NCI-H187 treated with DMSO at 0.1 percent for 48 hours (cell line): ENCODE measurements at regions not wholly inside any gene's neighbourhood (a gene's known extent, or its start where the extent isn't known, plus 50 kb on each side); places are given as distances from the start of the nearest gene placed in this dataset.

Experiments
- DNase-seq: peaks from one replicate; lab custom pipeline; 2025; lab: John Stamatoyannopoulos, UW

DNA sequence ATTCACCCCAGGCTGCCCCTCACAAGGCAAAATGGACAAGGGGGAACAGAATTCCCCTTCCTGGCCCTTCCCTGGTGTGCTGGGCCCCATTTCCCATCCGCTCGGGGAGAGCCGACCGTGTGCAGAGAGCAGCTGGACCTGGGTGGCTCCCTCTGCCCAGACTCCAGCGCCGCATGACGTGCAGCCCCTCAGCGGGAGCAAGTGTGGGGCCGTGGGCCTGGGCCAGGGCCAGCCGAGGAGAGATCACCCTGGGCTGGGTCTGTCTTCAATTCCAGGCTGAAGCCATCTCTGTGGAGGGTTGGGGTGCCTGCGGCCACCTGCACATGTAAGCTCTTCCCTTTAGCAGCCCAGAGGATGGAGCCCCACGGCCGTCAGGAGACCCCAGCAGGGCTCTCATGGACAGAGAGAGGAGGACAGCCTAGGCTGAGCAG is 241.8 kb downstream of the TTLL2 start:
- DNase-seq, result no peak

DNA sequence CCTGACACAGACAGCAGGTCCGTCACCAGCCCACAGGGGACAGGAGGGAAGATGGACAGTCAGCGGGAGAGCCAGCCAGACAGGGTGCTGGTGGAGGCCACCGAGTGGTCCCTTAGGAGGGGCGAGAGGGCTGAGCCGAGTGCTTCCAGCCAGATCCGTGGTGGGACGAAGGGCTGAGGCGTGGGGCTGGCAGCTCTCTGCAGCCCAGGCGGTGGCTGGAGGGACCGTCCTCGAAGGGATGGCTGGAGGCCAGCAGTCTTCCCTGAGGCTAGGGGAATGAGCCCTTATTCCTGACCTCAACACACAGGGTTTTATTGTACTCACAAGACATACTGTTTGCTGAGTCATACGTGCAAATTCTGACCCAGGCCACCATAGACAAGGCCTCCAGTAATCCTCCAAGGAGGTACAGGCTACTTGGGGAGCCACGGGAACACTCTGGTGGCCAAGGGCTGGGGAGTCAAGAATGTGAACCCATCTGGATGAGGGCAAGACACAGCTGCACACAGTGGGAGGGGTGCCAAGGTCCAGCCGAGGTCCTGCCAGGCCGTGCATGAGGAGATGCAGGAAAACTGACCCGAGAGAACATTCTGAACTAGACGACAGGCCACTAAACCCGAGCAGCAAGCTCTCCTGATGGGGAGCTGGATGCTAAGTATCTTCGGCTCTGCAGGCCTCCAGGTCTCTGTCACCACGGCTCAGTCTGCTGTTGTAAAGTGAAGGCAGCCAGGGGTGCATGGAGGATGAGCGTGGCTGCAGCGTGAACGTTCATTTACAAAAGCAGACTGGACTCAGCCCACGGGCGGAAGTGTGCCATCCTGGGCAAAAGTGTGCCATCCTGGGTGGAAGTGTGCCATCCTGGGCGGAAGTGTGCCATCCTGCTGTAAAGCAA is 242.5 kb downstream of the TTLL2 start:
- no peak for DNase-seq

DNA sequence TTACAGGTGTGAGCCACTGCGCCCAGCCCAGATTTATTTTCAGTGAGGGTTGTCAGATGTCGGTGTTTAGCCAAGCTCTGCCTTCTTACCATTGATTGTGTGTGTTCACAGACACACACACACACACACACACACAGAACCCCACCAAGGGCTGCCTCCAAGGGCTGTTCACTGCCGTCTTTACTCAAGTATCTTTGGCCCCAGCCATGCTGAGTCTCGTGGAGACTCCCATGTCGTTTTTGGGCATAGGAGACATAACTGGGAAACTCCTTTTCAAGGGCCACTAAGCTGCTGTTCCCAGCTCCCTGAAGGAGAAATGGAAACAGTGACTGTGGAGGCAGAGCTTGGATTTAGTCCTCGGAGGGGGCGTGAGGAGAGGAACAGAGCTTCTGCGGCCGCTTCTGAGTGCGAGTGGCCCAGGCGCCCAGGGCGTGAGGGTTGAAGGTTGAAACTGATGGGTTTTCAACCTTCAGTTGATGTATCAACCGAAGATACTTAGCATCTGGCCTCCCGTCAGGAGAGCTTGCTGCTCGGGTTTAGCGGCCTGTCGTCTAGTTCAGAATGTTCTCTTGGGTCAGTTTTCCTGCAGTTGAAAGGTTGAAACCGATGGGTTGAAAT is 243.6 kb downstream of the TTLL2 start:
- no peak for DNase-seq

DNA sequence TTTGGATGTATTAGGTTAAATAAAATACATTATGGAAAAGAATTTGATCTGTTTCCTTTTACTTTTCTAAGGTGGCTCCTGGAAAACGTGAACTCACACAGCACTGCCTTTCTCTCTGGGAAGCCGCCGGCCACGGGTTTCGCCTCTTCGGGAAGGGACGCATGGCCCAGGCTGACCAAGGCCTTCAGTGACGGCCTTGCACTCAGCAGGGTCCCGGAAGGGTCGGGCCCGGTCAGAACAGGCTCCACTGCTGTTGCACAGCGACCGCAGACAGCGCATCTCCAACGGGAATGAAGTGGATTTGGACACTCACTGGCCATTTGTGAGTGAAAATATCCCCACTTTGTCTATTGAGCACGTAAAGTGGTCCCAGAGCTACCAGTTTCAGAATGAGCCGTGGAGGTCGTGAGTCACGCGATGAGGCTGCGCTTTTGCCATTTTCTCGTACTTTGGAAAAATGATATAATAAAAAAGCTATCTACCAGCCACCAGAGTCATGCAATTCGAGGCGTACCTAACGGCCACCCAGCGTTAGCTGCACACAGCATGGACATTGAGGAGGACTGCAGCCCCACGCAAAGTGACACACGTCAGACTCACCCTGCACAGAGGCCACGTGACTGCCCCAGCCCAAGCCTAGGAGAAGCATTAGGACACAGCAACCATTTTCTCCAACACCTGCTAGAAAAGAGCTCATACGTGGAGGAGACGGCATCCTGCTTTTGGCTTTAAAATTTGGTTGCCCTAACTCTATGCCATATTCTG is 244.3 kb downstream of the TTLL2 start:
- DNase-seq, result no peak

DNA sequence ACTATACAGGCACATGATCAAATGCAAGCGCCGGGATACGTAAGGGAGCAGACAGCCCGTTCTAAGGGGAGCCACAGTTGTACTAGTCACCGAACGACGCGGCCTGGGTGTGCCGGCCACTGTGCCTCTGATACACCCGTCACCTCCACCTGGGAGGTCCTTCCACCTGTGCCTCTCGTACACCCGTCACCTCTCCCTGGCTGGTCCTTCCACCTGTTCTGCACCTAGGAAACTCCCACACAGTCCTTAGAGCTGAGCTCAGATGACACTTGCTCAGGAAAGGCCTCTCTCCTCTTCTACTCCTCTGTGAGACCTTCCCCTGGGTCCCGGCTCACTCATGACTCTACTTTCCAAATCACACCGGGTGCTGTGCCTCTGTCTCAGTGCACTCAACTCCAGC is 245.0 kb downstream of the TTLL2 start:
- DNase-seq, result no peak

DNA sequence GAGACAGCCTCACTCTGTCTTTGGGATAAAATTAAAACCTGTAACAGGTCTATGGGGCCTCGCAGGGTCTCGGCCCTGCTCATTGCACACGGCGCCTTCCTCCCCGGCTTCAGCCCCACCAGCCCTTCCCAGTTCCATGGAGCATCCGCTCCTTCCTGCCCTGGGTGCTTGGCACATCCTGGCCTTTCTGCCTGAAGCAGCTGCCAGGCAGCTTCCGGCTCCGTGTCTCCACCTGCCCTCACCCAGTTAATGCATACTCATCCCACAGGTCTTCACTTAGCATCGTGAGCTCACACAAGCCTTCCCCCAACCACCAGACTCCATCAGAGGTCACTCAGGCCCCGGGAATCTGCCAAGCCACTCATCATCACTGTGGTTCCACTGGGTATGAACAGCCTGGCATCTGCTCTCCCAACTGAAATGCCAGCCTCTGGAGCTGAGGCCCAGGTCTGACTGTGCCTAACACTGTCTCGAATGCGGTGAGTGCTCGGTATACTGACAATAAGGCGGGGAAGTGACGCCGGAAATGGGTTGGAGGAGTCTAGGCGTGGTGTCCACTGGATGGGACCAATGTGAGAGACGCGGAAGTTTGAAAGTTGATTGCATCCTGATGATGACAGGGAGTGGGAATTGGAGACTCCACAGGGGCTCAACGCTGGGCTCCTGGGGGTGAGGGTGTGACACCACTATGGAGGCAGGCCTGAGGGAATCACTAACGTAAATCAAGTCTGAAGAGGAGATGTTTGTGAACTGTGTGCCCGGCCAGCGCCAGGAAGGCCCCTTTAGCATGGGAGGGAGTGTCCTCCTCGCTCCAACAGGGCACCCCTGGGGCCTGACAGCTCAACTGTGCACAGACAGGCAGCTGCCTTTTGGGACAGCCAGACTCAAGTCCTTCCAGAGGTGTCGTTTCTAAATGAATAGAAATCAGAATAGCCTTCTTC is 245.8 kb downstream of the TTLL2 start:
- no peak for DNase-seq

DNA sequence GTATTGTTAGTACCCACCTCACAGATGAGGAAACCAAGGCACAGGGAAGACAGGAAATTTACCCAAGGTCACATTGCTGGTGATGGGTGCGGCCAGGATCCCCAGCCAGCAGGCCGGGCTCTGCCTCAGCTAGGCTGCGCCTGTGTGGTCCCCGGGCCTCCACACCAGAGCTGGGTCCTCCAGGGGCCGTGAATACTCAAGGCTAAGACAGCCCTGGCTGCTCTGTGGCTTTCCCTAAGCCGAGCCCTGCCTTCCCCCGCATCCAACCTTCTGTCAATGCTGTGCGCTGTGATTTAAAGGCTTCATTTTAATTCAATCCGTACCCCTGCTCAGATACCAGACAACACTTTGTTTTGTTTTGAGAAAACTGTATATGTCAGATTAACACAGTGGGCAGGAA is 246.7 kb downstream of the TTLL2 start:
- no peak for DNase-seq

DNA sequence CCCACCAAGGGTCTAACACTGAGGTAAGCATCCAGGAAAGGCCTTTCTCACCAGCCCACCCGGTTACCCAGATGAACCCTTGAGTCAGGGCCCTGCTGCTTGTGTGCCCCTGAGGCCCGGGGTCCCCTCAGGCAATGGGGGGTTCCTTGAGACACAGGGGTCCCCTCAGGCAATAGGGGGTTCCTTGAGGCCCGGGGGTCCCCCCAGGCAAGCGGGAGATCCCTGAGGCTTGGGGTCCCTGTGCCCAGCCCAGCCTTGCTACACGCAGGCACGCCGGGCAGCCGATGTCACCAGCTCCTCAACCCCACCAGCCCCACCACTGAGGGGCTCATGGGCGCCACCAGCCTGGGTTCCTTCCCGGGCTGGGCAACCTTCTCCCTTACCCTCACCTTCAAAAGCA is 247.2 kb downstream of the TTLL2 start:
- no peak for DNase-seq

DNA sequence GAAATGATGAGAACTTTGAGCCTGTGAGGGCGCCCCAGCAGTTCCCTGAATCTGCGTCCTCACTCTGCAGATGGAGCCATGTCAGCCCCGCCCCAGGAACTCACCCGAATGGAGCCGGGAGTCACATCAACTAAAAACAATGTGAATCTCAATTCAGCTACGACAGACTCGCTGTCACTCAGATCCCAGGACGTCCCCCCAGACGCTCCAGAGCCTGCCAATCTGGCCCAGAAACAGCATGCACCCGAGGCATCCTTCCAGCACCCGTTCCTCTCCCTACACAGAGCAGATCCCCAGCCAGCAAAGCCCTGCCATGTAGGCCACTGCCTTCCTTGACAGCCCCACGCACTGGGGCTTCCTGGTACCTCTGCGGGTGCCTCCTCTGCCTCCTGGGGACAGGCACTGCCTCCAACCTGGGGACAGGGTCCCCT is 248.0 kb downstream of the TTLL2 start:
- no peak for DNase-seq

DNA sequence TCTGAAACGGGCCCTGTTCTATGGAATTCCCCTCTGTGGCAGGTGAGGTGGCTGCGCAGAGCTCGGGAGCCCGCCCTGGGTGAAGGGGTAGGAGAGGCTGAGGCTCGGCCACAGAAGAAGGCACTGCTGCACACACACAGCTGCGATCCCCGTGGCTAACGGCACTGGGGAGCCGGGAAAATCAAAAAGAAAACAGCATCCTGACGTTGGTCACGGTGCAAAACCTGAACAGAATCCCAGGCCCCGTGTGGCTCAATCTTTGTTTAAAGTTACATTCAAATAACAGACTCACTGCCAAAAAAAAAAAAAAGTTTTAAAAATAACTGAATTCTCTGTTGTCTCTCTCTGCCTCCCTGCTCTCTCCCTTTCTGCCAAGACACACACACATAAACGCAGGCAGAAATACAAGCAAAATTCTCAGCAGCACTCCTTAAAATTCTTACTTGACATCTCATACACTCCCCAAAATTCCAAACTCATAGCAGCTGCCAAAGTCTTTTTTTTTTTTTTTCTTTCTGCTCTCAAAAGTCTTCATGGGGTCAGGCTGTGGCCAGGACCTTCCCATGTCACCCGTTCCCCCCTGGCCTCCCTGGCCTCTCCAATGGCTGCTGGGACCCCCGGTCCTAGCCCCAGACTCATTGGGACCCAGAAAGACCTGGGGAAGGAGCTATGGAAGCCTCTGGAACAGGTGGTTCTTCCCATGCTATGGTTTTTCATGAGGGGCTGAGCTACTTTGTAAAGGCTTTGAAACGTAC is 248.8 kb downstream of the TTLL2 start:
- DNase-seq, result no peak

DNA sequence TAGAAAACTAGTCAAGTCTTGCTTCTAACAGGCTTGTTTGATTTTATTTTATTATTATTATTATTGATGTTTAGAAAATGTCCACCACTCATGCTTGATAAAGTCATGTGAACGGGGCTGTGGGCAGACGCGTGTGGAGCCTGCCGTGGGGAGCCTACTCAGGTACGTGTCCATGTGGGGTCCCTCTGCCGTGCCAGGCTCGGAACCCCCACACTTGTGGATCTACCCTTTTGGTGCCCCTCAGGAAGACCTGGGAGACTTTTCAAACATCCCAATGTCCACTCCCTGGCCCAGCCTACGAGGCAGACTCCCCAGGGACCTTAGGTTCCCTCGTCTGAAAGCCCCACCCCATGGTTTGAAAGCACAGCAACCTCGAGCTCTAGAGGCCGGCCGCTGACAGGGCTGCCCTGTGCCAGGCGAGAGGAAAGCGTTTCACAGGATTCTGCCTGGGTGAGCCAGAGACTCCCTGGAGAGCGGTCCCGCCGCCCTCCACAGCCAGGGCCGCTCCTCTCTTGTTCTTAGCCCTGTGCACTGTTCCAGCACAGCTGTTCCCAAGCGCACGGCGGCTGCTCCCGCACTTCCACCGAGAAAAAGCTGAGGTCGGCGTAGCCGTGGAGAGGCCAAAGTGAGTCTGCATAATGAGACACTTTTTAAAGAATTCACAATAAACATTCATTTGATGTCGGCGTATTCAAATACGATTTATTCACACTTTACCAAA is 249.7 kb downstream of the TTLL2 start:
- DNase-seq, result no peak

DNA sequence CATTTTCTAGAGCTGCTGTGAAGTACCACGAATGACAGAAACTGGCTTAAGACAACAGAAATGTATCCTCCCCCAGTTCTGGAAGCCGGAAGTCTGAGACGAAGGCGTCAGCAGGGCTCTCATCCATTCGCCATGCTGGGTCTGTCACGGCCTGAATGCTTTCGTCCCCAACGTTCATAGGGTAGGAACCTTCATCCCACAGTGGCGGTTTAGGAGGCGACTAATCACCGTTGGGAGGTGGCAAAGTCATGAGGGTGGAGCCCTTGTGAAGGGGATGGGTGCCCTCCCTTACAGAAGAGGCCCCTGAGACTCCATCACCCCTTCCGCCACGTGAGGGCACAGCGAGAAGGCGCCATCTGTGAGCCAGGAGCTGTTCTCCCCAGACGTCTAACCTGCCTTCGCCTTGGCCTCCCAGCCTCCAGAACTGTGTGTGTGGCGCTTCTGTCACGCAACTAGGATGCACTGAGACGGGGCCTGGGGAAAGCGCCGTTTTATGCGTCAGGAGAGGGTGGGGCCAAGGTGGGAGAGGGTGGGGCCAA is 250.3 kb downstream of the TTLL2 start:
- no peak for DNase-seq

DNA sequence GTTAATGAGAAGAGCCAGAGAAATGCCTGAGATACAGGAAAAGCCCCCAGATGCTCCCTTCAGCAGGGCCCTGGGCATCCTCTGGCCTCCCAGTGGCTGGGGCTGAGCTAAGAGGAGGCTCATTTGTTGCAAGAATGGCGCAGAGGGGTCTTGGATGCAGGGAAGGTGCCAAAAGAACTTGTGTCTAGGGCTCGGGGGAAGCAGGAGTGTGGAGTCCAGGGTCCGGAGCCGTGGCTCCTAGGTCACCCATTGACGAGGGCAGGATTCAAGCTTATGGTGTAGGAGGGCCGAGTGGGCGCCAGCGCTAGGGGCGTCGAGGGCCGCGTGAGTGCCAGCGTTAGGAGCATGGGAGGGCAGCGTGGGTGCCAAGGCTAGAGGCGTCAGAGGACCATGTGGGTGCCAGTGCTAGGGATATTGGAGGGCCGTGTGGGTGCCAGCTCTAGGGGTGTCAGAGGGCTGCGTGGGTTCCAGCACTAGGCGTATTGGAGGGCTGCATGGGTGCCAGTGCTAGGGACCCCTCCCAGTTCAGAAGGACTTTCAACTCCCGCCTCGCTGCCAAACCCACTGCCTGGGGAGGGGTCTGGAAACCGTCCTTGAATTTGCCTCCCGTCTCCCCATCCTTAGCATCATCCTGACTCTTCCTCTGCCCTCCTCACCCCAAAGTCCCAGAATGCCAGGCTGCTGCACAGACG is 250.5 kb upstream of the AFDN start:
- no peak for DNase-seq

DNA sequence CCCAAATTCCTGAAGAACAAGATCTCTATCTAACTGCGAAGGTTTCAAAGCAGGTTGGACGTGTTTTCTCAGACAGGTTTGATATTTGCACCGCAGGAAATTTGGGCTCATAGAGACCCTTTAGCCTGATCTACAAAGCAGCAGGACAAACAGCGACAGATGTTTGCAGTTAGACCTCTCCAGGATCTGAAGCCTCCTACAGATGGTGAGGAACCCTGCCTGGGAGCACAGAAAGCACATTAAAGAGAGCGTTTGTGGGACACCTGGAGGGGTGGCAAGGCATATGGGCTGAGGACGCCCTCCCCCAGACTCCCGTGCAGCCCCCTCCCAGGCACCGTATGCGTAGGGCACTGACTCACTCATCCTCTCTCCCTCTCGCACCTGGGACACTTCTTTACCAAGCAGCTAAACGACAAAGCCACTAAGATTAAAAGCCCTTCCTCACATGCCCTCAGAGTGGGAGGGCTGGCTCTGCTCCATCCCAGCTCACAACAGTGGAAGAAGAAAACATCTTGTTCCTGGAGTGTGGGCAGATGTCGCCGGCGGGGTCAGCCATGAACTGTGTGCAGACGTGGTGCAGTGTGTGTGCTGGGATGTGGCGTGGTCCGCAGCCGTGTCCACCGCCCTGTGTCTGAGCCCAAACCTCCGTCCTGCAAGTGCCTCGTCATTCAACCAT is 249.7 kb upstream of the AFDN start:
- no peak for DNase-seq

DNA sequence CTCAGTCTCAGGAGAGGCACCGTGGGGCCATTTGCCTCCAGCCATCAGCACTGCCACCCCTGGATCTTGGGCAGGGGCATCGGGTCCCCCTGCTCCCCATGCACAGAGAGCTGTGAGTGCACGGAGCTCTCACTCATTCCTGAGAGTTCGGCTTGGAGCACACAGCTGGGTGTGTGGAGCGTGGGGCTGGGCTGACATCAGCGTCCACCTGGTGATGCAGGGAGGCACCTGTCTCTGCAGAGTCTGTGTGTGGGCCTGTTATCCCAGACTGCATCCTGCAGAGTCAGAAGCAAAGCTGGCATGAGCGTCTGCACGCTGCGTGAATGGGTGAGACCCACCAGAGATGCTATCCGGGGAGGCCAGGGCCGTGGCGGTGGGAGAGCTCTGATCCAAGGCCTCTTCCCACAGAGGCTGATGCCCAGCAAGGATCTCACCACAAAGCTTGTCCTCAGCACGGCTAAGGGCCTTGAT is 248.8 kb upstream of the AFDN start:
- no peak for DNase-seq

DNA sequence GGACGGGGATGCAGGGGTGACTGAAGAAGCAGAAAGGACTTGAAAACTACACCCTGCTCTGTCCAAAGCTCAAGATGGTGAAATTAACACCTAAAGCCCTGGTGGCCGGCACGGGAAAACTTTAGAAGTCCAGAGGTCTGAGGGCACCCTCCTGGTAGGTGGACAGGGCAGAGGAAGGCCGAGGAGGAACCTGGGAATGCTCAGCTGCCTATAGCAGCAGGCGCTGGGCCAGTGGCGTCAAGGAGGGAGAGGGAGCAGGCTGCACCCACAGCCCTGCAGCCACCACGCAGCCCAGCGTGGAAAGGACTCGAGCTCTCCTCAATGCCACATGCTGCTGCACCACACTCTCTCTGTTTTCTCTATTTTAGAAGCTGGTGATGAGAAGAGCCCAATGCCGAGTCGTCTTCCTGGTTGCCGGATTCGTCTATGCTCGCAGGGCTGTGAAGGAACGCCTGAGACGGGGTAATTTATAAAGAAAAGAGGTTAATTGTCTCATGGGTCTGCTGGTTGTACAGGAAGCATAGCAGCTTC is 248.3 kb upstream of the AFDN start:
- no peak for DNase-seq

DNA sequence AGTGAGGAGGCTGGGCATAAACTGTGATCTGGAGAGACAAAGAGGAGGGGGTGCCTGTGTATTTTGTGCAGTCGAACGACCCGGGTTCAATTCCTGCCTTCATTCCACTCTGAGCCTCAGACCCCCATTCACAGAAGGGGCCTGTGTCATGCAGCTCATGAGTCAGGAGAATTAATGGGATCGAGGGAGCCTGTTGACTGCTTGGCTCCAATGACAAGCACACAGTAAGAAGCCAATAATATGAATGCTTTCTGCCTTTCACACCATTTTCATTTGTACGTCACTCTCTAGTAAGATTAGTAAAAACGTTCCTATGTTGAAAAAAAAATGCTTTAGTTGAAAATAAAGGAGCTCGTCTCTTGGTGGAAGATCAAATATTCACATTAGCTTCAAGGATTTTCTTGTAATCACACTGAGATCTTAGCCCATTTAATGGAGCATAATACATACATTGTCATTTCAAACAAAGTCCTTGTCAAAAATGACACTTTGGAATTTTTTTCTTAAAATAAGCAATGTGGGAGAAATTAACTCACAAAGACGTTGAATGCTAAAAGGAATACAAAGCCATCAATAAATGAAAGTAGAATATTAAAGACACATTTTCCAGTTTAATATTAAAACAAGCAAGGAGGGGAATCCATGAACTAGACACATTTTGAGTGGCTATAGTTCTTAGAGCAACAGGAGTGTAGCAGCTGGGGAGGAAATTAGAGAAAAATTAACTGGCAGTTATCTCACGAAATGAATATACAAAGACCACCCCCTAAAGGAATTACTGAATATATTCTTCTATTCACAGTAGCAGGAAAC is 246.7 kb upstream of the AFDN start:
- no peak for DNase-seq

DNA sequence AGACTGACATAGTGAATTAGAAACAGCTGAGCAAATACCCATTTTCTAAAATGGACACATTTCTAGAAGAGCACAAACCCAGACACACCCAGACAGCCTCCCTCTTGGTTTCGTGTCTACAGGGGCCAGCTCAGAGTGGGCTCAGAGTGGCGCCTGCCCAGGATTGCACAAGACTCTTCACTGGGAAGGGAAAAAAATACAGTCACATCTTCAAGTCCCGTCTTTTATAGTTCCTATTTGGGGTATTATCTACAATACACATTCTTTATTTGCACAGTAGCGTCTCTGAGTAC is 246.1 kb upstream of the AFDN start:
- no peak for DNase-seq
